Right lobe of liver (tissue), 6 donors: ENCODE measurements at regions not wholly inside any gene's neighbourhood (a gene's known extent, or its start where the extent isn't known, plus 50 kb on each side); places are given as distances from the start of the nearest gene placed in this dataset.

Experiments used
- ATAC-seq, 4 donors: fragments of 200-7000 bp; cut with Tn5 transposase; one replicate each; pipeline ENCODE4 v1.9.1; 2020; ENCODE audit warnings: mild to moderate bottlenecking in 4 of 4, moderate library complexity in 4 of 4
- DNase-seq, 3 donors: peaks; one replicate each; pipeline ENCODE4 v3.0.0-alpha.2; 2020
- H3K27ac ChIP-seq, 3 donors: fragments of 200-600 bp; one replicate each; pipeline ENCODE4 v1.8.0; 2022
- H3K27me3 ChIP-seq, 2 donors: fragments of 200-600 bp; one replicate each; pipeline ENCODE4 v1.8.0; 2022
- H3K36me3 ChIP-seq, 4 donors: fragments of 200-600 bp; sonication (generic) in 1 of 4; one replicate each; pipeline versions ENCODE4 v1.5.1 to v1.8.0; 2017 to 2022; ENCODE audit warnings: control low read depth in 1 of 4
- H3K4me1 ChIP-seq, 4 donors: fragments of 200-600 bp; sonication (generic) in 1 of 4; one replicate each; pipeline versions ENCODE4 v1.5.1 to v1.8.0; 2017 to 2022; ENCODE audit warnings: control low read depth in 1 of 4
- H3K4me3 ChIP-seq, 3 donors: fragments of 200-600 bp; one replicate each; pipeline ENCODE4 v1.8.0; 2022
- H3K9me3 ChIP-seq, 4 donors: fragments of 200-600 bp; sonication (generic) in 1 of 4; one replicate each; pipeline versions ENCODE4 v1.5.1 to v1.8.0; 2017 to 2022; ENCODE audit warnings: control low read depth in 1 of 4
- CTCF ChIP-seq, 4 donors: fragments of 200-600 bp in 3 of 4; fragments of 450-650 bp in 1 of 4; IDR thresholded peaks; one replicate each; pipeline versions ENCODE4 v1.5.1 to v1.8.0; 2016 to 2022; ENCODE audit warnings: antibody characterized with exemption in 4 of 4, mild to moderate bottlenecking in 2 of 4
- POLR2A ChIP-seq: fragments of 450-650 bp; IDR thresholded peaks from one replicate; pipeline ENCODE4 v1.6.1; 2017; ENCODE audit warnings: antibody characterized with exemption, mild to moderate bottlenecking
- WGBS: methylation state at CpG from one replicate; pipeline ENCODE4 v1.1.6; 2018; ENCODE audit warnings: low coverage, low lambda C conversion rate; ENCODE audit not compliant: insufficient coverage; ENCODE audit errors: missing lambda C conversion rate; 5-methylcytosine and 5-hydroxymethylcytosine counted together
- intact Hi-C, 2 donors: fragments of 100-400 bp; cut with DNase I; formaldehyde crosslinking; loops; one replicate each; pipeline versions ENCODE4 v1.11.2 to v1.14.1; 2022
- donor health status: DM: no; HTN: yes; CAD: no.
- donor health status: DM: no; HTN: no; CAD: no.
- donor health status: DM: no; HTN: no; CAD: no.
- donor health status: DM: no; HTN: yes; CAD: no.
- donor health status: DM: no; HTN: yes; CAD: no.

- no peaks in the 10 kb centered on the region for H3K9me3 ChIP-seq
- ATAC-seq (no peak), DNase-seq (no peak)
- no peak overlapping the region for H3K27ac ChIP-seq
- H3K36me3 ChIP-seq, result no peaks in the 10 kb centered on the region
- WGBS, result 47% methylated on average over 2 of the region's 2 CpGs
- no peaks in the 10 kb centered on the region for H3K27me3 ChIP-seq
- TF ChIP-seq POLR2A, result no peak
- TF ChIP-seq CTCF (IDR thresholded peaks at IDR 0.05), result no peak
- intact Hi-C loops, result no loop called here
- peaks cover 0 to 4% (median 0%) of the 10 kb centered on the region in 4 donors for H3K4me1 ChIP-seq
- no peak overlapping the region for H3K4me3 ChIP-seq
Observed at GRCh38 chr10:4136121-4136520, 351.1 kb upstream of the KLF6 start.

GRCh38 chr10:4132216-4132556 is 347.2 kb upstream of the KLF6 start:
- intact Hi-C loops, result no loop called here
- no peak for DNase-seq
- ATAC-seq, result no peak
- H3K9me3 ChIP-seq, result no peaks in the 10 kb centered on the region
- no peaks in the 10 kb centered on the region for H3K36me3 ChIP-seq
- peaks cover 0 to 7% (median 0%) of the 10 kb centered on the region in 4 donors for H3K4me1 ChIP-seq
- no peak overlapping the region for H3K27ac ChIP-seq
- H3K27me3 ChIP-seq, result no peaks in the 10 kb centered on the region
- no peak overlapping the region for H3K4me3 ChIP-seq
- TF ChIP-seq POLR2A, result no peak
- TF ChIP-seq CTCF (IDR thresholded peaks at IDR 0.05), result no peak
- WGBS, result 60% methylated on average over 1 of the region's 1 CpG

- intact Hi-C loops, result no loop called here
- ATAC-seq, result peak; percentile 65 to 71 (median 68)
Observed at GRCh38 chr10:4131407-4132215, 346.6 kb upstream of the KLF6 start.

GRCh38 chr10:4130685-4131084 is 345.7 kb upstream of the KLF6 start:
- peak in 2 of 4 donors; percentile 38 to 40 for ATAC-seq
- no peak for DNase-seq
- Histone ChIP-seq H3K36me3 (no peaks in the 10 kb centered on the region), H3K4me3 (no peak overlapping the region), H3K27ac (peak overlapping the region in 1 of 3 donors; percentile 33), H3K9me3 (no peaks in the 10 kb centered on the region), H3K27me3 (no peaks in the 10 kb centered on the region), H3K4me1 (peaks cover 0 to 7% (median 0%) of the 10 kb centered on the region in 4 donors)
- 41% methylated on average over 4 of the region's 4 CpGs for WGBS
- intact Hi-C loops, result no loop called here
- TF ChIP-seq CTCF (IDR thresholded peaks at IDR 0.05) (no peak), POLR2A (no peak)

More at GRCh38 chr10:4131407-4132215, 346.6 kb upstream of the KLF6 start:
- WGBS, result 40% methylated on average over 5 of the region's 5 CpGs
- peaks cover 0 to 7% (median 0%) of the 10 kb centered on the region in 4 donors for H3K4me1 ChIP-seq
- DNase-seq, result no peak
- no peaks in the 10 kb centered on the region for H3K36me3 ChIP-seq
- H3K4me3 ChIP-seq, result no peak overlapping the region
- H3K9me3 ChIP-seq, result no peaks in the 10 kb centered on the region
- TF ChIP-seq POLR2A (no peak), CTCF (IDR thresholded peaks at IDR 0.05) (no peak)
- peak overlapping the region in 1 of 3 donors; percentile 33 for H3K27ac ChIP-seq
- no peaks in the 10 kb centered on the region for H3K27me3 ChIP-seq
